Gastrocnemius medialis (tissue), 4 donors: ENCODE measurements at regions not wholly inside any gene's neighbourhood (a gene's known extent, or its start where the extent isn't known, plus 50 kb on each side); places are given as distances from the start of the nearest gene placed in this dataset.

Experiments used
- POLR2A ChIP-seq, 2 donors: fragments of 450-650 bp; IDR thresholded peaks; one replicate each; pipeline ENCODE4 v1.6.1; 2017; ENCODE audit warnings: antibody characterized with exemption in 2 of 2, mild to moderate bottlenecking in 2 of 2, moderate library complexity in 2 of 2
- TF ChIP-seq, protein P1 (sequence below), 5 experiments: fragments of 450-650 bp in 3 of 5; fragments of 200-600 bp in 2 of 5; sonication (generic) in 2 of 5; IDR thresholded peaks in 4 of 5; conservative IDR thresholded peaks in 1 of 5; 1 replicate in 4 of 5; 2 replicates in 1 of 5; pipeline ENCODE4 v1.5.1; 2016 to 2019; ENCODE audit warnings: antibody characterized with exemption in 5 of 5, mild to moderate bottlenecking in 3 of 5, moderate library complexity in 3 of 5

DNA sequence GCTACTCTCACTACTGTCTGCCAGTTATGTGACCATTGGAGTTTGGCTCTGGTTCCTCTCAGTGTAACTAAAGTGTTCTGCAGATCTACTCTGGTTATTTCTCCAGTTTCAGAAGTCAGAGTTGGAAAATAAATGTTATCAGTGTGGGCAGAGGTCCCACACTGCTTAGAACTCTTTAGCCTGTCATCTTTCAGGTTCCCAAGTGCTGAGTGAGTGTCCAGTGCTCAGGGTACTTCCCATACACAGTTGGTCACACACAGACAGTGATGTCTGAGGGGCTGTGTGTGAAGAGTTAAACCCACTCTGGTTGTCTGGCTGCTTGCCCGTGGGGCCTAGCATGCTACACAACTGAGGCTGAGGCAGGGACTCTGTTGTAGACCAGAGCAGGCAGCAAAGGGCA, 421.8 kb upstream of the MEX3C start:
- TF ChIP-seq, protein P1, sequence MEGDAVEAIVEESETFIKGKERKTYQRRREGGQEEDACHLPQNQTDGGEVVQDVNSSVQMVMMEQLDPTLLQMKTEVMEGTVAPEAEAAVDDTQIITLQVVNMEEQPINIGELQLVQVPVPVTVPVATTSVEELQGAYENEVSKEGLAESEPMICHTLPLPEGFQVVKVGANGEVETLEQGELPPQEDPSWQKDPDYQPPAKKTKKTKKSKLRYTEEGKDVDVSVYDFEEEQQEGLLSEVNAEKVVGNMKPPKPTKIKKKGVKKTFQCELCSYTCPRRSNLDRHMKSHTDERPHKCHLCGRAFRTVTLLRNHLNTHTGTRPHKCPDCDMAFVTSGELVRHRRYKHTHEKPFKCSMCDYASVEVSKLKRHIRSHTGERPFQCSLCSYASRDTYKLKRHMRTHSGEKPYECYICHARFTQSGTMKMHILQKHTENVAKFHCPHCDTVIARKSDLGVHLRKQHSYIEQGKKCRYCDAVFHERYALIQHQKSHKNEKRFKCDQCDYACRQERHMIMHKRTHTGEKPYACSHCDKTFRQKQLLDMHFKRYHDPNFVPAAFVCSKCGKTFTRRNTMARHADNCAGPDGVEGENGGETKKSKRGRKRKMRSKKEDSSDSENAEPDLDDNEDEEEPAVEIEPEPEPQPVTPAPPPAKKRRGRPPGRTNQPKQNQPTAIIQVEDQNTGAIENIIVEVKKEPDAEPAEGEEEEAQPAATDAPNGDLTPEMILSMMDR (IDR thresholded peaks at IDR 0.05 in 4 of 5, conservative IDR thresholded peaks at IDR 0.05 in 1 of 5) = no peak
- TF ChIP-seq POLR2A (IDR thresholded peaks at IDR 0.05) = no peak
